CD14-positive monocyte (primary cell): ENCODE measurements at regions not wholly inside any gene's neighbourhood (a gene's known extent, or its start where the extent isn't known, plus 50 kb on each side); places are given as distances from the start of the nearest gene placed in this dataset.

Experiments used
- DNase-seq, 3 donors: peaks; one replicate each; pipeline ENCODE4 v3.0.0-alpha.2; 2011 to 2022
- H2AFZ ChIP-seq: 2 replicates; pipeline ENCODE4 v1.6.0; 2012; ENCODE audit warnings: mild to moderate bottlenecking, low read depth, low read length, inconsistent platforms; ENCODE audit not compliant: insufficient read depth, poor library complexity, severe bottlenecking
- H3K27ac ChIP-seq, 2 donors: 1 replicate in 1 of 2; 2 replicates in 1 of 2; pipeline ENCODE4 v1.5.1; 2012 to 2013; ENCODE audit warnings: low read length in 2 of 2, control low read depth in 1 of 2, inconsistent platforms in 1 of 2, low read depth in 1 of 2, mild to moderate bottlenecking in 1 of 2
- H3K27me3 ChIP-seq, 2 donors: one replicate each; pipeline versions ENCODE4 v1.6.0 to v1.6.1; 2011 to 2013; ENCODE audit warnings: low read length in 2 of 2; ENCODE audit not compliant: control insufficient read depth in 2 of 2, insufficient read depth in 2 of 2
- H3K36me3 ChIP-seq, 2 donors: replicated peaks in 1 of 2; 1 replicate in 1 of 2; 2 replicates in 1 of 2; pipeline versions ENCODE4 v1.5.1 to v1.6.1; 2012 to 2013; ENCODE audit warnings: low read length in 2 of 2, control low read depth in 1 of 2, inconsistent platforms in 1 of 2, mild to moderate bottlenecking in 1 of 2; ENCODE audit not compliant: insufficient read depth in 2 of 2, control insufficient read depth in 1 of 2
- H3K4me1 ChIP-seq, 2 donors: 1 replicate in 1 of 2; 2 replicates in 1 of 2; pipeline versions ENCODE4 v1.5.1 to v1.6.1; 2012 to 2013; ENCODE audit warnings: low read length in 2 of 2, control low read depth in 1 of 2, inconsistent platforms in 1 of 2, mild to moderate bottlenecking in 1 of 2, moderate library complexity in 1 of 2; ENCODE audit not compliant: insufficient read depth in 2 of 2, control insufficient read depth in 1 of 2
- H3K4me2 ChIP-seq: replicated peaks from 2 replicates; pipeline ENCODE3; 2012; ENCODE audit warnings: low read length, moderate library complexity, mild to moderate bottlenecking; ENCODE audit not compliant: poor library complexity, severe bottlenecking; ENCODE audit errors: extremely low read depth
- H3K4me3 ChIP-seq, 3 experiments: fragments of 200-600 bp in 1 of 3; sonication (generic) in 1 of 3; replicated peaks in 1 of 3; 1 replicate in 2 of 3; 2 replicates in 1 of 3; pipeline ENCODE4 v1.5.1; 2011 to 2013; ENCODE audit warnings: low read length in 3 of 3, mild to moderate bottlenecking in 3 of 3, control low read depth in 2 of 3, low read depth in 2 of 3, inconsistent platforms in 1 of 3, moderate library complexity in 1 of 3
- H3K79me2 ChIP-seq: 2 replicates; pipeline ENCODE4 v1.6.0; 2012; ENCODE audit warnings: mild to moderate bottlenecking, control low read depth, inconsistent platforms, low read length, moderate library complexity; ENCODE audit not compliant: insufficient read depth
- H3K9ac ChIP-seq: 2 replicates; pipeline ENCODE4 v1.6.0; 2017; ENCODE audit warnings: low read length, mild to moderate bottlenecking; ENCODE audit not compliant: insufficient read depth, poor library complexity, severe bottlenecking
- H3K9me3 ChIP-seq, 2 donors: replicated peaks in 1 of 2; 1 replicate in 1 of 2; 2 replicates in 1 of 2; pipeline versions ENCODE4 v1.5.1 to v1.6.1; 2012 to 2013; ENCODE audit warnings: low read length in 2 of 2, control low read depth in 1 of 2; ENCODE audit not compliant: control insufficient read depth in 1 of 2, insufficient read depth in 1 of 2
- H4K20me1 ChIP-seq: 2 replicates; pipeline ENCODE4 v1.6.0; 2012; ENCODE audit warnings: mild to moderate bottlenecking, low read length, control low read depth, moderate library complexity; ENCODE audit not compliant: insufficient read depth
- H3K27ac Mint-ChIP-seq, 7 donors: one replicate each; pipeline ENCODE4 v1.8.0; 2020; ENCODE audit warnings: mild to moderate bottlenecking in 7 of 7, mixed read lengths in 7 of 7, moderate library complexity in 6 of 7, inconsistent platforms in 2 of 7
- H3K27me3 Mint-ChIP-seq, 3 donors: one replicate each; pipeline ENCODE4 v1.8.0; 2021 to 2022; ENCODE audit warnings: low read depth in 3 of 3, mild to moderate bottlenecking in 3 of 3, mixed read lengths in 3 of 3, moderate library complexity in 3 of 3, inconsistent platforms in 1 of 3
- H3K36me3 Mint-ChIP-seq, 2 donors: one replicate each; pipeline ENCODE4 v1.8.0; 2020; ENCODE audit warnings: mixed read lengths in 2 of 2, inconsistent platforms in 1 of 2, mild to moderate bottlenecking in 1 of 2
- H3K4me1 Mint-ChIP-seq: one replicate; pipeline ENCODE4 v1.8.0; 2020; ENCODE audit warnings: mild to moderate bottlenecking, mixed read lengths
- H3K4me3 Mint-ChIP-seq, 2 donors: one replicate each; pipeline ENCODE4 v1.8.0; 2020; ENCODE audit warnings: mild to moderate bottlenecking in 2 of 2, mixed read lengths in 2 of 2, moderate library complexity in 1 of 2
- H3K9me3 Mint-ChIP-seq, 7 donors: one replicate each; pipeline ENCODE4 v1.8.0; 2020 to 2022; ENCODE audit warnings: mixed read lengths in 7 of 7, mild to moderate bottlenecking in 6 of 7, moderate library complexity in 6 of 7, inconsistent platforms in 2 of 7
- CTCF ChIP-seq: fragments of 200-600 bp; IDR thresholded peaks from one replicate; pipeline ENCODE4 v1.8.0; 2022; ENCODE audit warnings: antibody characterized with exemption, mild to moderate bottlenecking
- WGBS: methylation state at CpG from one replicate; pipeline ENCODE4 v1.1.5; 2013; ENCODE audit warnings: missing lambda C conversion rate; ENCODE audit not compliant: insufficient coverage; 5-methylcytosine and 5-hydroxymethylcytosine counted together
- intact Hi-C, 2 donors: fragments of 100-400 bp; cut with micrococcal nuclease; formaldehyde crosslinking; loops; one replicate each; pipeline versions ENCODE4 v1.15.0 to v1.15.1; 2023

- no peak for TF ChIP-seq CTCF
- H3K4me3 Mint-ChIP-seq: no peak overlapping the region
- Histone ChIP-seq H4K20me1 (no peaks in the 10 kb centered on the region), H3K4me1 (no peaks in the 10 kb centered on the region), H3K79me2 (no peaks in the 10 kb centered on the region), H3K9ac (no peak overlapping the region), H3K4me2 (no peak overlapping the region), H3K36me3 (no peaks in the 10 kb centered on the region), H2AFZ (no peak overlapping the region), H3K27ac (no peak overlapping the region), H3K4me3 (no peak overlapping the region), H3K9me3 (no peaks in the 10 kb centered on the region), H3K27me3 (no peaks in the 10 kb centered on the region)
- H3K4me1 Mint-ChIP-seq: no peaks in the 10 kb centered on the region
- H3K36me3 Mint-ChIP-seq: no peaks in the 10 kb centered on the region
- intact Hi-C loops: no loop called here
- H3K27ac Mint-ChIP-seq: no peak overlapping the region
- H3K27me3 Mint-ChIP-seq: peaks cover 0 to 1% (median 0%) of the 10 kb centered on the region in 3 donors
- no peak for DNase-seq
- WGBS: 100% methylated on average over 1 of the region's 4 CpGs
- peaks cover 0 to 10% (median 3%) of the 10 kb centered on the region in 7 donors for H3K9me3 Mint-ChIP-seq
Observed at GRCh38 chr10:64334084-64334483, 812.9 kb downstream of the REEP3 start.

- Mint-ChIP-seq H3K9me3 (peaks cover 0 to 8% (median 0%) of the 10 kb centered on the region in 7 donors), H3K4me1 (no peaks in the 10 kb centered on the region), H3K4me3 (no peak overlapping the region), H3K27me3 (no peaks in the 10 kb centered on the region), H3K27ac (no peak overlapping the region), H3K36me3 (no peaks in the 10 kb centered on the region)
- no peaks in the 10 kb centered on the region for H3K36me3 ChIP-seq
- H3K27ac ChIP-seq: no peak overlapping the region
- H2AFZ ChIP-seq: no peak overlapping the region
- H3K9ac ChIP-seq: no peak overlapping the region
- WGBS: 83% methylated on average over 1 of the region's 1 CpG
- no peaks in the 10 kb centered on the region for H3K4me1 ChIP-seq
- H4K20me1 ChIP-seq: no peaks in the 10 kb centered on the region
- TF ChIP-seq CTCF: no peak
- H3K79me2 ChIP-seq: no peaks in the 10 kb centered on the region
- intact Hi-C loops: no loop called here
- no peak overlapping the region for H3K4me2 ChIP-seq
- H3K4me3 ChIP-seq: no peak overlapping the region
- H3K9me3 ChIP-seq: no peaks in the 10 kb centered on the region
- H3K27me3 ChIP-seq: no peaks in the 10 kb centered on the region
- DNase-seq: no peak
Observed at GRCh38 chr10:64344211-64344610, 823.0 kb downstream of the REEP3 start.
